ENCODE measurements at regions not wholly inside any gene's neighbourhood (a gene's known extent, or its start where the extent isn't known, plus 50 kb on each side); places are given as distances from the start of the nearest gene placed in this dataset.

DNA sequence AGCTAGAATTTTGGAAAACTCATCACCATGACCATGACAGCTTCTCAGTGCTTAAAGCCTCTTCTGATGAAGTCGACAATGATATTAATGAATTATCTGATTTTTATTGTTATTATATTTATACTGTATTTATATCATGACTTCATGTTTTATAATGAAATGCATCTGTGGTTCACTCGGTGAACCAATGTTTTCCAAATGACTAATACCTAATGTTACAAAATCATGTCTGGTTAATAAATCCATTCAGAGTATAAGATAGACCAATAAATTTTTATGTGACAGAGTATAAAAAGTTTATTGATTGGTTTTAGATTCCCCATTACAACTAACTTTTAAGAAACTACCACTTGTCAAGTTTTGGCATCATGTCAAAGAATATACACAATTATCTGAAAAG lies 416.5 kb downstream of the MLLT3 start:
- Histone ChIP-seq H3K4me3 (ENCODE audit: insufficient read length, low read depth) (no peak overlapping the region), H3K27me3 (ENCODE audit: insufficient read depth, insufficient read length) (no peaks in the 10 kb centered on the region), H3K9me3 (ENCODE audit: insufficient read depth, low read length) (no peaks in the 10 kb centered on the region), H3K4me1 (ENCODE audit: insufficient read depth, insufficient read length) (no peaks in the 10 kb centered on the region), H3K36me3 (ENCODE audit: insufficient read depth, insufficient read length, low read length) (no peaks in the 10 kb centered on the region), H3K9ac (ENCODE audit: insufficient read length, low read depth) (no peak overlapping the region)
- no peak for DNase-seq (ENCODE audit: low read depth, low spot score)
- no peak for TF ChIP-seq ZNF274 (IDR thresholded peaks at IDR 0.05; ENCODE audit: low read depth, low read length)

DNA sequence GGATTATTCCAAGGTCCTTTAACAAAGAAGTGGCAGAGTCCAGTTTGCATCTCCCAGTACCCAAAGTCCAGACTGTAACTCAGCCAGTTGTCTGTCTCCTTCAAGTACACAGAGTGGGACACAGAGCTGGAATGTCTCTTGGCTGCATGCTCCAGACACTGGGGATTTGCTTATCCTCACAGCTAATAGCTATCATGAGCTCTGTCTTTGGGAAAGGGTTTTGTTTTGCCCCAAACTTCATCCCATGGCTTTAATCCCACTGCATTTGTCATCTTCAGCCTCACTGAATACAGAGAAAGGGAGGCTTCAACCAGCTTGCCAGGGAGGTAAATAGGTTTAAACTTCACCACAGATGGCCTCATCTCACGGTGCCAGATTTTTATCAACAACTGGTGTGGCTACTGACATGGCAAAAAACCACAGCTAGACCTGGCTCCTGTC lies 412.2 kb upstream of the SLC24A2 start:
- Histone ChIP-seq H3K4me1 (ENCODE audit: insufficient read depth, insufficient read length) (peaks cover 3% of the 10 kb centered on the region), H3K9me3 (ENCODE audit: insufficient read depth, low read length) (peaks cover 6% of the 10 kb centered on the region), H3K36me3 (ENCODE audit: insufficient read depth, insufficient read length, low read length) (no peaks in the 10 kb centered on the region), H3K27me3 (ENCODE audit: insufficient read depth, insufficient read length) (no peaks in the 10 kb centered on the region), H3K9ac (ENCODE audit: insufficient read length, low read depth) (no peak overlapping the region), H3K4me3 (ENCODE audit: insufficient read length, low read depth) (no peak overlapping the region)
- no peak for DNase-seq (ENCODE audit: low read depth, low spot score)
- no peak for TF ChIP-seq ZNF274 (IDR thresholded peaks at IDR 0.05; ENCODE audit: low read depth, low read length)
- no peak for TF ChIP-seq YY1 (IDR thresholded peaks at IDR 0.05; ENCODE audit: insufficient read depth, insufficient read length)
- no peak for TF ChIP-seq SUZ12 (IDR thresholded peaks at IDR 0.05; ENCODE audit: extremely low read depth, insufficient read depth, insufficient read length)

DNA sequence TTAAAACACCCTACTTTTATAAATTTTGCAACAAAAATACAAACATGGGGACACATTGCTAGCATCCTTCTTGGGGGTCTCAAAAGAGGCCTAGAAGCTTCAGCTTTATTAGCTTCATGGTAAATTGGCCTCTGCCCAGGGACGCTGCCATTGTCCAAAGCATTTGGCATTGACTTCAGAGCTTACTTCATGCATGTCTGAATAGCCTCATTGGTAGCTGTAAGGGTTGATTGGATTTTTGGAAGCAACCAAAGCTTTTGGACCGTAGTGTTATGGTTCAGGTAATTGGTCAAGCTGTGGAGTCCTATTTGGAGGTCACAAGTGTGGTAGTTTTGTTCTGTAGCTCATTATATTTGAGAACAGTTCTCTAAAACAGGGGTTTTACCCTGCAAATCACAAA lies 411.7 kb upstream of the SLC24A2 start:
- no peaks in the 10 kb centered on the region for H3K36me3 ChIP-seq (ENCODE audit: insufficient read depth, insufficient read length, low read length)

DNA sequence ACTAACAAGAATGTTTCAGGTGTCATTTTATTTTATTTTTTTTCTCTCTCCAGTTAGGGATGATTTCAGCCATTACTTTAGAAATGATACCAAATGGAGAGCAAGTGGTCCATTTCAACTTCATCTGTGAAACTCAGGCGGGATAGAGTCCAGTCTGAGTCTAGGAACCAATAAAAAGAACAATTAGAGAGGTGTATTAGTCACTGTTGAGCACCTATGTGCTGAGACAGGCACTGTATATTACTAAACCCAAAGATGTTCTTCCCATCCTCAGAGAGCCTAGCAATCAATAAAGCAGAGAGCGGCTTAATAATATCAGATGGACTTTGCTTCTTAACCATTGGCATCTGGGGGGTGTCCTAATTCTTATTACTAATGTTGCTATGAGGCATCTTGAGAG lies 410.3 kb upstream of the SLC24A2 start:
- Histone ChIP-seq H3K4me1 (ENCODE audit: insufficient read depth, insufficient read length) (peaks cover 3% of the 10 kb centered on the region), H3K9ac (ENCODE audit: insufficient read length, low read depth) (no peak overlapping the region), H3K9me3 (ENCODE audit: insufficient read depth, low read length) (peaks cover 21% of the 10 kb centered on the region), H3K4me3 (ENCODE audit: insufficient read length, low read depth) (no peak overlapping the region), H3K27me3 (ENCODE audit: insufficient read depth, insufficient read length) (no peaks in the 10 kb centered on the region), H3K36me3 (ENCODE audit: insufficient read depth, insufficient read length, low read length) (no peaks in the 10 kb centered on the region)
- no peak for DNase-seq (ENCODE audit: low read depth, low spot score)
- TF ChIP-seq ZNF274 (IDR thresholded peaks at IDR 0.05; ENCODE audit: low read depth, low read length), result no peak
- no peak for TF ChIP-seq YY1 (IDR thresholded peaks at IDR 0.05; ENCODE audit: insufficient read depth, insufficient read length)
- TF ChIP-seq SUZ12 (IDR thresholded peaks at IDR 0.05; ENCODE audit: extremely low read depth, insufficient read depth, insufficient read length), result no peak

More for the DNA sequence above, 411.7 kb upstream of the SLC24A2 start:
- Histone ChIP-seq H3K27me3 (ENCODE audit: insufficient read depth, insufficient read length) (no peaks in the 10 kb centered on the region), H3K4me3 (ENCODE audit: insufficient read length, low read depth) (no peak overlapping the region), H3K9ac (ENCODE audit: insufficient read length, low read depth) (no peak overlapping the region), H3K9me3 (ENCODE audit: insufficient read depth, low read length) (peaks cover 10% of the 10 kb centered on the region), H3K4me1 (ENCODE audit: insufficient read depth, insufficient read length) (peaks cover 3% of the 10 kb centered on the region)
- no peak for DNase-seq (ENCODE audit: low read depth, low spot score)
- TF ChIP-seq SUZ12 (IDR thresholded peaks at IDR 0.05; ENCODE audit: extremely low read depth, insufficient read depth, insufficient read length), result no peak
- no peak for TF ChIP-seq YY1 (IDR thresholded peaks at IDR 0.05; ENCODE audit: insufficient read depth, insufficient read length)
- TF ChIP-seq ZNF274 (IDR thresholded peaks at IDR 0.05; ENCODE audit: low read depth, low read length), result no peak

DNA sequence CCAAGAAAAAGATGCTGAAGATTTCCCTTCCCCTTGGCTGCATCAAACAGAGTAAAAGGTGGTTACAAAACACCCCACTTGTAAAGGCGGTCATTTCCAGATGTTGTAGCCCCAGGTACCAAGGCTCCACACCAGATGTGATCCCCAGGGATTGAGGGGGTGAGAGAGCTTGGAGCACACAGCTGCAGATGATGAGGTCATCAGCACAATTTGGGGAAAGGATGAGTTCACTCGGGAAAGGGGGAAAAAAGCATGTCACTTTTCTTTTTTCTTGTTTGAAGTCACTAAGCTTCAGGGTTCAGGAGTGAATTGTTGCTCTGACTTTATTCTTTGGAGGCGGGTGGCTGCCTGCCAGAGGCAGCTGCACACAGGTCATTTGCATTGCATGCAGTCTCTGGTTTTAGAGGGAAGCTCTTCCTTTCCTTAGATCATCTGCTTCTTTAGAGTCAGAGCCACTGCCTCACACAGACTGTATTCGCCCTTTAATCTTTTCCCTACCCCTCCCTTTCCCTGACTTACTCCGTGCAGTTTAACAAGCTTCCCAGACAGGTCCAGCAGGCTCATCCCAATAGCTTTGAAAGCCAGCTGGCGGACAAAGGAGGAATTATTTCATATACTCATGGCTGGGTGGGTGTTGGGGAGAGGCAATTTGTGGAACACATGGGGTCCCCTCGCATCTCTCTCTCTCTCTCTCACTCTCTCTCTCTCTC lies 409.3 kb upstream of the SLC24A2 start:
- Histone ChIP-seq H3K4me1 (ENCODE audit: insufficient read depth, insufficient read length) (peaks cover 3% of the 10 kb centered on the region), H3K27me3 (ENCODE audit: insufficient read depth, insufficient read length) (no peaks in the 10 kb centered on the region), H3K9me3 (ENCODE audit: insufficient read depth, low read length) (peaks cover 21% of the 10 kb centered on the region), H3K36me3 (ENCODE audit: insufficient read depth, insufficient read length, low read length) (no peaks in the 10 kb centered on the region), H3K9ac (ENCODE audit: insufficient read length, low read depth) (no peak overlapping the region), H3K4me3 (ENCODE audit: insufficient read length, low read depth) (no peak overlapping the region)
- TF ChIP-seq YY1 (IDR thresholded peaks at IDR 0.05; ENCODE audit: insufficient read depth, insufficient read length), result no peak
- peak; percentile 27 for DNase-seq (ENCODE audit: low read depth, low spot score)

DNA sequence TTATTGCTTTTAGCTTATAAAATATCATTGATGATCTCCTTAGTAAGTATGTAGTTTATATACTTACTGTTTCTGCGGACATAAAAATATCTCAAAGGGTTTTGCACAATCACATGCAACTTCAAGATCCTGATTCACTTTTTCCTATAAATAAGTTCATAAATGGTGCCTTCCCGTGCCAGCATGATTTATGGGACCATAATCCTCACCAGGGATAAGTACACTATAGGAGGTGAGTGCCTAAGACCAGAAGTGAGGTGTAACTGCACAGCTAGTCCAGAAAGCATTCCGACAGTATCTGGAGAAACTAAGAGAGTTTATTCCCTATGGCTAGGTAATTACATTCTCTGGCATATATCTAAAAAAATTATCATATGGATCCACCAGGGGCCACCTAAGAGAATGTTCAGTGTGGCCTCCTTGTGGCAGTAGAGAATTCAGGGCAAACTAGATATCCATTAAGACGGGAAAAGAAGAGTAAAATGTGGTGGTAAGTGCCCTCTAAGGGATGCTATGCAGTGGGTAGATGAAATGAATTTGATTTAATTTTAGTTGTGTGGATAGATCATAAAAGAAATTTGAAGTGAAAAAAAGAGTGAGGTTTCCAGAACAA lies 402.5 kb upstream of the SLC24A2 start:
- no peaks in the 10 kb centered on the region for H3K36me3 ChIP-seq (ENCODE audit: insufficient read depth, insufficient read length, low read length)
- H3K9ac ChIP-seq (ENCODE audit: insufficient read length, low read depth), result no peak overlapping the region
- no peaks in the 10 kb centered on the region for H3K27me3 ChIP-seq (ENCODE audit: insufficient read depth, insufficient read length)
- TF ChIP-seq YY1 (IDR thresholded peaks at IDR 0.05; ENCODE audit: insufficient read depth, insufficient read length), result no peak
- no peak for TF ChIP-seq SUZ12 (IDR thresholded peaks at IDR 0.05; ENCODE audit: extremely low read depth, insufficient read depth, insufficient read length)
- no peak for TF ChIP-seq ZNF274 (IDR thresholded peaks at IDR 0.05; ENCODE audit: low read depth, low read length)
- peaks cover 2% of the 10 kb centered on the region for H3K4me1 ChIP-seq (ENCODE audit: insufficient read depth, insufficient read length)
- peaks cover 33% of the 10 kb centered on the region for H3K9me3 ChIP-seq (ENCODE audit: insufficient read depth, low read length)
- H3K4me3 ChIP-seq (ENCODE audit: insufficient read length, low read depth), result no peak overlapping the region
- DNase-seq (ENCODE audit: low read depth, low spot score), result no peak

DNA sequence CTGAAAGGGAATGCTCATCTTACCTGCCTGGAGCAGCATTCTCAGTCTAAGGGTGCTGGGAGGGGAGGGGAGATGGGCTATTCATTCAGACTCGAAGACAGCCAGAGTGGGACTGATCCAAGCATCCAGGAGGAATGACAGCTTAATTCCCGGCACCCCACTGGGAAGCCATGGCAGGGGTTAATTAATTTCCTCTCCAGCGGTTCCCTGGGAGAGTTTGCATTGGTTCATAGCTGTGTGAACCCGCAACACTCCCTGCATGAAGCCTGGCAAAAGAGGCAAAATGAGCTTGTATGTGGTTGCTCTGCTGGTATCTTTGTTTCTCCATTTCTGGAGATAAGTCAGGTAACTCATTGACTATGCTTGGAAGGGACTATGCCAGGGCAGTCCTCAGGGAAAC lies 401.0 kb upstream of the SLC24A2 start:
- H3K27me3 ChIP-seq (ENCODE audit: insufficient read depth, insufficient read length), result no peaks in the 10 kb centered on the region
- no peak overlapping the region for H3K4me3 ChIP-seq (ENCODE audit: insufficient read length, low read depth)
- H3K36me3 ChIP-seq (ENCODE audit: insufficient read depth, insufficient read length, low read length), result no peaks in the 10 kb centered on the region
- H3K9me3 ChIP-seq (ENCODE audit: insufficient read depth, low read length), result peaks cover 18% of the 10 kb centered on the region
- H3K9ac ChIP-seq (ENCODE audit: insufficient read length, low read depth), result no peak overlapping the region
- DNase-seq (ENCODE audit: low read depth, low spot score), result peak; percentile 30
- TF ChIP-seq YY1 (IDR thresholded peaks at IDR 0.05; ENCODE audit: insufficient read depth, insufficient read length) (no peak), ZNF274 (IDR thresholded peaks at IDR 0.05; ENCODE audit: low read depth, low read length) (no peak)
- H3K4me1 ChIP-seq (ENCODE audit: insufficient read depth, insufficient read length), result peaks cover 2% of the 10 kb centered on the region
